Stimulated activated CD4-positive, alpha-beta T cell treated with anti-CD3 and anti-CD28 coated beads, Interleukin-4, amount 100 ng/mL, for 24 hours (primary cell): ENCODE measurements at regions not wholly inside any gene's neighbourhood (a gene's known extent, or its start where the extent isn't known, plus 50 kb on each side); places are given as distances from the start of the nearest gene placed in this dataset.
"Not testable (repeated sequence)": the region's sequence is repeated elsewhere in the genome, so short reads cannot be mapped to it uniquely, and the experiment has no call there.

Experiments
- DNase-seq: peaks from one replicate; pipeline ENCODE4 v3.0.0-alpha.2; 2020

DNA sequence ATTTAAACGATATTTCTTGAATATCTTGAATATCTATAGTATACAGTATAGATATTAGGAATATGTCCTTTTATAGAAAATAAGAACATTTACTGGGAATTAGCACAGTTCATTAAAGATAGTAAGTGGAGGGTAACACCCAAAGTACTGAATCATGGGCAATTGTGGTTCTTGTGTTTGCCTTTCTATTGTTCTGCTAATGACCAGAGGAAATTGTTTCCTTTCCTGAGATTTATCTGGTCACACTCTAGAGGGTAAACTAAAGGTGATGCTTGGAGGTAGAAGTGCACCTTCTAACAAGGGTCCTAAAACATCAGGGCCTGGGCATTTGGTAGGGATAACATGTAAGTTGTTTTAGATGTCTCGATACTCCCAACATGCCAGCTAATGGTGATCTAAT, 241.3 kb upstream of the SFRP2 start:
- DNase-seq: no peak

- no peak for DNase-seq
Observed at GRCh38 chr4:154029171-154029570, 240.3 kb upstream of the SFRP2 start.

GRCh38 chr4:154025110-154025509, 236.2 kb upstream of the SFRP2 start:
- no peak for DNase-seq

DNA sequence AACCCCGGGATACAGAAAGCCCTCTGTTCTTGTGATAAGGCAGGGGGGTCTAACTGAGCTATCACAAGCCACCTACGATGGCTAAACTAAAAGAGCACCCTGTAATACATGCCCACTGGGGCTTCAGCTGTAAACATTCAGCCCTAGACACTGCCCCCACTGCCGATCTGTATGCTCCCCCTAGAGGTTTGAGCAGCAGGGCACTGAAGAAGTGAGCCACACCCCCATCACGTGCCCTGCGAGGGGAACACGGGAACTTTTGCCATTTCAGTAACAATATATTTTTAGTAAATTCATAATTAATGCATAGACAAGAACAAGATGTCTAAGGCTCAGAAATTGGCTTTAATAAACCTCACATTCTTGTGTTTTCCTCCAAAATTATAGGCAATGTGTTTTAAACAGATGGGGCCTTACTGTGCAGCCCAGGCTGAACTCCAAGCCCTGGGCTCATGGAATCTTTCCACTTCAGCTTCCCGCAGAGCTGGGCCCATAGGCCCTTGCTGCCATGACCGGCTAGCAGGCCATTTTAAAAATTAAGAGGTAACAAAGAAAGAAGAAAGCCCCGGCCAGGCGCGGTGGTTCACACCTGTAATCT, 235.3 kb upstream of the SFRP2 start:
- peak; percentile 6 for DNase-seq

- not testable (repeated sequence) for DNase-seq
Observed at GRCh38 chr4:154023671-154024070, 234.8 kb upstream of the SFRP2 start.

DNA sequence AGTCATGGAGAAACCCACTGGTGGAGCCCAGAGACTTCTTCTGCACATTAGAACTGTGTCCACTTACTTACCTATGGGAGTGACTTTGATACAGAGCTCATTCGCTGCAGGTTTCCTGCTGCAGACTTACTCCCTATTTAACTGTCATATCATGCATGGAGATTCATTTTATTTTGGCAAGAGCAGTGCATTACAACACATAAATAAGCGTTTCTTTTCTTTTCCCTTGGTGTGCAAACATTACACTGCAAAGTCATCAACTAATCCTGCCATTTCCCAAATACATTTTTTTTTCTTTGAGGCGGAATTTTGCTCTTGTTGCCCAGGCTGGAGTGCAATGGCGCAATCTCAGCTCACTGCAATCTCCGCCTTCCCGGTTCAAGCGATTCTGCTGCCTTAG, 230.9 kb upstream of the SFRP2 start:
- no peak for DNase-seq

DNA sequence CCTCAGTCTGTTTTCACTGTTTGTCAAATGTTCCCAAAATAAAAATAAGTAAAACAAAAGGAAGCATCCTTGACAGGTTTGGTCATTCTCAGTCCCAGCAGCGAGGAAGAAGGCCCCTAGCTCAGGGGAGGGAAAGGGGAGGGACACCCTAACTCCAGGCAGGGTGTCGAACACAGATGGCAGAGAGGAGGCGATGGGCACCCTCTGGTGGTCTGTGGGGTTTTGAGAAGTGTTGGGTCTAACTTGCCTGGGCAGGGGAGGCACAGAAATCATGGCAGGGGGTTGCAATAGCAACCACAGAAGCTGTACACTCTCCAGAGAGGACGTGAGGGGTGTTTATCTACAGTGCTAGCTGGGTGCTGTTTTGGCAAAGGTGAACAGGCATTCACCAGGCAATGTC, 229.8 kb upstream of the SFRP2 start:
- peak; percentile 19 for DNase-seq

DNA sequence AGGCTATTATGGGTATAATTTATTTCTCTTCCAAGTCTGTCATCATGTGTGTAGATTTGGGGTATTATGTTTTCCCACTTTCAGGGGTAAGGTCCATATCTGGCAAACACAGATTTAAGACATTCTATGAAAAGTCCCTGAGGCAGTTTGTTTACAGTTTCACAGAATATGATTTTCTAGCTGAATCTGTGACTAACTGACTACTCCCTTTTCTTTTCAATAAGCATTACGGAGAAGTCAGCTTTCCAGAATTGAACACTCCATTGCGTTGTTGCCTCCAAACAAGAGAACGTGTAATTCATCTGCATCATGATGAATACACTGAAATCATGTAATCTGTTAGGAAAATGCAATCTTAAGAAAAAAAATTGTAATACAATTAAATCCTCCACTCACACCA, 226.7 kb upstream of the SFRP2 start:
- DNase-seq: no peak

GRCh38 chr4:154014407-154015321, 225.8 kb upstream of the SFRP2 start:
- no peak for DNase-seq

- no peak for DNase-seq
Observed at GRCh38 chr4:154013576-154013975, 224.7 kb upstream of the SFRP2 start.

DNA sequence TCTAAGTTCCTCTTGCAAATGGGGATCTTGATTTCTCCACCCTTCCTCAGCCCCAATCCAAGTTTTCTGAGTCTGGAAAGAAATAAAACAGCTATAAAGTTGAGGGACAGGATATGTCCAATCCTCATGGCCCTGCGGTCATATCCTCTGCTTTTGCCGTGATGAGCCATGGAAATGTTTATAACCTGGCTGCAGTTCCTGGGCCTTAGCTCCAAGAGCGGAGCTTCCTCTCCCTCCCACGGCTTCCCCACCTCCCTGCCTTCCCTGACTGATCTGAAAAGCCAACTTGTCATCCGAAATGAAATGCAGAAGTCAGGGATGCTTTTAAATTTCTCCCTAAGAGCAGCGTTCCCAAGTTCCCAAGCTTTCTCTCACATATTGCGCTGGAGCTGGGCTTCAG, 221.5 kb upstream of the SFRP2 start:
- no peak for DNase-seq

DNA sequence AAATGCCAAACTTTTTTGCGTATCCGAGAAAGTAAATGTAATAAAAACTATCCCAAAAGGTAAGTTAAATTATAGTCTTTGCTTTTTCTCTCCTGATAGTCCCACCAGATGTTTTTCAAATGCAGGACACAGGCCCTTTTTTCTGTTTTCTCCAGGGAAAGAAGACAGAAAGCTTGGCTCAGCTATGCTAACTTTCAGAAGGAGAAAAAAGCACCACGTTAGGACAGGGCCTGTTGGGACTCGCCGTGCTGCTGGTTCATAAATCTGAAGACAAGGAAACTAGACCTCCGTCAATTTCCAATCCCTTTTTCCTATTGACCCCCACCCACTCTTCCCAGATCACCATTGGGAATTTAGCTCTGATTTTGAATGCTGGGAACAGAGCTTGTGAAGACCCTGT, 220.9 kb upstream of the SFRP2 start:
- no peak for DNase-seq

DNA sequence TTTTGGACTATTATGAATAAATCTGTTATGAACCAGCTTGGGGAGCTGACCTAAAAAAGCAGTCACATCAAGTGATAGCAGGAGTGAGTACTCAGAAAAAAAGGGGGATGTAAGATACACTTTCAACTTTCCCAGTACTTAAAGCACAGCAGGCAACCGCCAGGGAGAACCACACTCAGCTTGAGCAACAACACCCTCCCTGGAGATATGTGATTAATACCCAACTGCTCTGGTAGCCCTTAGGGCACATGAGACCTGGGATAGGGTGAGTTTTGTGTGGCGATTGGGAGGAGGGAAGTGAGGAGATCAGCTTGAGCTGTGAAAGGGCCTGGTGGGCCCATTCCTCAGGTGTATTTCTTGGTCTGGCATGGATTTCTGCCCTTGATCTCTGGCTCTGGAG, 220.3 kb upstream of the SFRP2 start:
- no peak for DNase-seq

DNA sequence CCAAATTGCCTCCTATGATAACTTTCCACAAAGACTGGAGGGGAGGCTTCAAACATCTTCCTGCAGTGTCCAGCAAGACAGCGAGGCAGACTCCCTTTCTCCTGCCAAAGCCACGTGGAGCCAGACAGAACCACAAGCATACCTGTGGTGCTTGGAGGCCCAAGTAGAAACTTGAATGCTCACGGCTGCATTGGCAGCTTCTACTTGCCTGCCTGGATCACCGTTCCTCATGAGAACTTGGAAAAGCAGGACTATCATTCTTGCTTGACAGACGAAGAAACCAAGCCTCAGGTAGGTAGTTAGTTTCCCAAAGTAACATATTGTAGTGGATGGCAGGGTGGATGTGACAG, 216.3 kb upstream of the SFRP2 start:
- DNase-seq: no peak

DNA sequence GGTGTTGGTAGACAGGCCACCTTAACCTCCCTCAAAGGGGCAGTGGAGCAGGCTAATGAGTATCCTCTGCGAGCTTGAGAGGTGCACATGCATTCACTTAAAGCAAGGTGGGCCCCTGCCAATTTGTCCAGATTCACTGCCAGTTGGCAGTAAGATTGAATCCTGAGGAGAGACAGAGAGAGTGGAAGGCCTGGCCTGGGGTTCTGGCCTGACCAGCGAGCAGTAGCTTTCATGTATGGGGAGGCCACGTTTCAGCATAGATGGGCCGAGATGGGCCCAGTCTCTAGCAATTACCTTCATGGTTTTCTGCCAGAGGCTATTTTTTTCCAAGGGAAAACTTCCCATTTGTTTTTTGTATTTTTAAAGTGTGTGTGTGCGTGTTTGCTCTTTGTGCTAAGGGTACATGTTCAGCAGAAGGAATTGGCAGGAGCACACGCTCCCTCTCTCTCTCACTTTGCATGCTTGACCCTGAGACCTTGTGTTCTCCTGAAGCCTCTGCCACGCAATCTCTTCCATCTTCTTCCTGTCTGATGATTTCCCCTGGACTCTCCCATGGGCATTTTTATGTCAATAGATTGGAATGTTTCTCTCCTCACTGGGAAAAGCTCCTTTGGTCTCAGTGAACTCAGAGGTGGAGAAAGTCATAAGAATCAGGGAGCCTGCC, 215.8 kb upstream of the SFRP2 start:
- DNase-seq: no peak

- DNase-seq: no peak
Observed at GRCh38 chr4:154004016-154004415, 215.1 kb upstream of the SFRP2 start.

- no peak for DNase-seq
Observed at GRCh38 chr4:154003378-154003777, 214.5 kb upstream of the SFRP2 start.

GRCh38 chr4:154001193-154001592, 212.3 kb upstream of the SFRP2 start:
- no peak for DNase-seq

DNA sequence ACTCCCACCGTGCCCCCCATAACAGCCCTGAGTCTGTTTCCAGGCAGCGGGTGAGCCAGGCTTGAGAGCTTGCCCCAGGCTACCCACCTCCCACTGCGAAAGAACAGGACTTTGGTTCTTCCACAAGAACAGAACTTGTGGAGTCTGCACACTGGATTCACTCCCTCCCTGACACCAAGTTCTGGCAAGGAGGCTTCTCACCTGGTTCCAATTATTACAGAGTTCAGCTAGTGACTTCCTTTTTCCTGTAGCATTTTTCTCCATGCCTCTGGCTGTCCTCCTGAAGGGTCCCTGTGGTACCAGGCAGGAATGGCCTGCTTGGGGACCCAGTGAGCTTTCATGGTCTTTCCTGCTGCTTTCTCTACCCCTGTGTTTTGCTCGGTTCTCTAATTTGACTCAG, 208.6 kb upstream of the SFRP2 start:
- no peak for DNase-seq

- no peak for DNase-seq
Observed at GRCh38 chr4:153989505-153989904, 200.6 kb upstream of the SFRP2 start.

GRCh38 chr4:153988492-153989363, 199.8 kb upstream of the SFRP2 start:
- no peak for DNase-seq

DNA sequence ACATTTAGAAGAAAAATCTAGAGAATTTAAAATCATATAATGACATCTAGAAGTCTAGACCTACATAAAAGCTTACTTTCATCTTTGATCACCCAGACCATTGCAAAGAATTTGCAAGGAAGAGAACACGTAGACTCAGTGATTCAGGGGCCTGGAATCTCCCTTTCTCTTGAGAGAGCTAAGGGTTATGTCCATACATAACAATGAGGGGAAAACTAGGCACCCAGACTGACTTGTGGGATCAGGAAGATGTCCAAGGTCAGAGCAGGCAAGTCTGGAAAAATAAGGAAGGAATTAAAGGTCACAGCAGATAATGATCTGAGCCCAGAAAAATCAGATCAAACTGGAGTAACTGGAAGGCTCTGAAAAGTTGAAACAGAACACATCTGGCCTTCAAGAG, 198.4 kb upstream of the SFRP2 start:
- DNase-seq: no peak

GRCh38 chr4:153976954-153977353, 188.1 kb upstream of the SFRP2 start:
- no peak for DNase-seq
